IPS DF 6.9 (cell line): ENCODE measurements at regions not wholly inside any gene's neighbourhood (a gene's known extent, or its start where the extent isn't known, plus 50 kb on each side); places are given as distances from the start of the nearest gene placed in this dataset.

Experiments used
- DNase-seq: peaks from one replicate; pipeline ENCODE4 v3.0.0-alpha.2; 2013; ENCODE audit warnings: low read depth, low spot score
- H3K27ac ChIP-seq: one replicate; pipeline ENCODE4 v1.5.1; 2013; ENCODE audit warnings: low read length, control low read depth
- H3K27me3 ChIP-seq: 2 replicates; pipeline ENCODE4 v1.6.1; 2013; ENCODE audit warnings: mild to moderate bottlenecking, low read length; ENCODE audit not compliant: control insufficient read depth, insufficient read depth
- H3K36me3 ChIP-seq: 2 replicates; pipeline ENCODE4 v1.6.1; 2013; ENCODE audit warnings: low read length; ENCODE audit not compliant: control insufficient read depth, insufficient read depth
- H3K4me1 ChIP-seq: 2 replicates; pipeline ENCODE4 v1.6.1; 2013; ENCODE audit warnings: low read length; ENCODE audit not compliant: control insufficient read depth, insufficient read depth
- H3K4me3 ChIP-seq: 2 replicates; pipeline ENCODE4 v1.5.1; 2013; ENCODE audit warnings: mild to moderate bottlenecking, low read length
- H3K9me3 ChIP-seq: 2 replicates; pipeline ENCODE4 v1.6.1; 2013; ENCODE audit warnings: low read length, inconsistent platforms; ENCODE audit not compliant: control insufficient read depth, insufficient read depth
- WGBS: extraction: QIAGEN DNeasy Blood & Tissue Kit; methylation state at CpG from one replicate; pipeline ENCODE4 v1.1.7; 2013; ENCODE audit warnings: mixed read lengths, missing lambda C conversion rate; ENCODE audit not compliant: insufficient read length, insufficient coverage; 5-methylcytosine and 5-hydroxymethylcytosine counted together

GRCh38 chr4:127236889-127237288, 395.9 kb upstream of the INTU start:
- Histone ChIP-seq H3K4me3 (no peak overlapping the region), H3K27me3 (no peaks in the 10 kb centered on the region; the same call in 1 of the 2 replicates), H3K36me3 (no peaks in the 10 kb centered on the region), H3K4me1 (no peaks in the 10 kb centered on the region), H3K27ac (no peak overlapping the region), H3K9me3 (no peaks in the 10 kb centered on the region)
- no CpG with 5 or more reads among the region's 2 CpGs for WGBS
- DNase-seq, result no peak

- WGBS, result no CpG with 5 or more reads among the region's 1 CpG
- no peaks in the 10 kb centered on the region for H3K36me3 ChIP-seq
- no peaks in the 10 kb centered on the region for H3K9me3 ChIP-seq
- no peaks in the 10 kb centered on the region for H3K4me1 ChIP-seq
- H3K27me3 ChIP-seq, result no peaks in the 10 kb centered on the region; the same call in 1 of the 2 replicates
- no peak for DNase-seq
- no peak overlapping the region for H3K4me3 ChIP-seq
- H3K27ac ChIP-seq, result no peak overlapping the region
Observed at GRCh38 chr4:127237581-127237980, 395.2 kb upstream of the INTU start.

DNA sequence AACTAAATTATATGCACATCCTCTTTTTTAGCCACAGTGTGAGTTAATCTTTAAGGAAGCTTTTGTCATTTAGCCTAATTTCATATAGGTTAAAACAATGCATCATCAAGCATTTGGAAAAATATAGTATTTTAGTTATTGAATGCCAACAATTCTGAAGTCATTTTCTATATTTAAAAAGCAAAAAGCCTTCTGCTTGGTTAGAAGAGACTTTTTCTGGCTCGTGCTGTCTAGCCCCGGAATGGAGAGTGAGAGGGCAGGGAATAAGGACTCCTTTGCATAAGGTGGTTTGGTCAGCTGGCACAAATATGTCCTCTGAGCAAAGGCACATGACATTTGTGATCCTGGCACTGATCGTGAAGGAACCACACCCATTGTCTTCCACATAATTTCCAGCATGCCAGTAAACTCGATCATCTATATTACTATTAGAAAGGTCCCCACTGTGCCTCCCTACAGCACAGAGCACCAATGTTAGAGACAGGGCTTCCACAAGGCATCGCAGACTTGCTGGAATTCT, 393.7 kb upstream of the INTU start:
- Histone ChIP-seq H3K9me3 (no peaks in the 10 kb centered on the region), H3K4me3 (no peak overlapping the region), H3K4me1 (no peaks in the 10 kb centered on the region), H3K36me3 (no peaks in the 10 kb centered on the region), H3K27ac (no peak overlapping the region), H3K27me3 (no peaks in the 10 kb centered on the region; the same call in 1 of the 2 replicates)
- DNase-seq, result no peak
- WGBS, result no CpG with 5 or more reads among the region's 5 CpGs

DNA sequence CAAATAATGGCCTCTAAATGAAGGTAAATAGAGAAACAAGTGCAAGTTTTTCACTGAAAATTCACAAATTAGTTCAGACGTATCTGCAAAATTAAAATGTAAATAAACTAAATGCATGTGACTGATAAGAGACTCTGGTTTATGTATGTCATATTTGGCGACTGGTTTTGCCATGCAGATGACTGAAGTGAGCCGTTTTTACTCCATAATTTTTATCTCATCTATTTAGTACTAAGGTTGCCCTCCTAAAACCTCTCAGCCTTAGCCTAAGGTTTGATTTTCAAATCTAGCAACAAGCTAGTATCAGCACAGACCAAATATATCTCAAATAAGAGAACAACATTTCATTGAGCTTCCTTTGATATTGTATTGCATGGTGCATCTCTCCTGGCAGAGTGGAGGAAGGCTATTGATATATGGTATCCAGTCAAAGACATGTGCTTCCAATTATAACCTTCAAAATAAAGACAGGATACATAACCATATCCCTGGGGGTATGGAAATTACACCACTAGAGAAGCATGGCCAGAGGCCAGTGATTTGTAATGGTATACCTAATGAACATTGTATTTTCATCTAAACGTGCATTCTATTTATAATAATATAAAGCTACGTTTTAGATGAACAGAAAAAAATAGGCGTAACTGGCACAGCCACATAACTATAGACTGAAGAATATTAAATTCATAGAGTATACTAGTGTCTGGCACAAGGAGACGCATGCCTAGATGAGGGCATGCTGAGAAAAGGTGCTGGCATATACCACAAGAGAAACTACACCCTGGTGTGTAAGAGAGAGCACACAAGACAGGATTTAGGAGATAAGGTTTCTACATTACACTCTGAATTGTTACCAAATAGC, 392.6 kb upstream of the INTU start:
- Histone ChIP-seq H3K36me3 (no peaks in the 10 kb centered on the region), H3K27ac (no peak overlapping the region), H3K4me3 (no peak overlapping the region), H3K9me3 (no peaks in the 10 kb centered on the region), H3K27me3 (no peaks in the 10 kb centered on the region; the same call in 1 of the 2 replicates), H3K4me1 (no peaks in the 10 kb centered on the region)
- no peak for DNase-seq
- WGBS, result no CpG with 5 or more reads among the region's 7 CpGs

GRCh38 chr4:127240764-127241105, 392.0 kb upstream of the INTU start:
- no peak overlapping the region for H3K4me3 ChIP-seq
- no CpG with 5 or more reads among the region's 2 CpGs for WGBS

DNA sequence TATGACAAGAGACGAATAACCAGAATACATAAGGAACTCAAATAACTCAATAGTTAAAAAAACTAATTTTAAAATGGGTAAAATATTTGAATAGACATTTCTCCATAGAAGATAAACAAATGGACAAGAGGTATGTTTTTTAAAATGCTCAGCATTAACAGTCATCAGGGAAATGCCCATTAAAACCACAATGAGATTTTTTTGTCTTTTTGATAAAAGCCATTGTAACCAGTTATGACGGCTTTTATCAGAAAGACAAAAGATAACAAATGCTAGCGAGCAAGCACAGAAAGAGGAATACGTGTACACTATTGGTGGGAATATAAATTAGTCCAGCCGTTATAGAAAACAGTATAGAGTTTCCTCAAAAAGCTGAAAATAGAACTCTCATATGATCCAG, 388.2 kb upstream of the INTU start:
- no peaks in the 10 kb centered on the region for H3K36me3 ChIP-seq
- H3K27me3 ChIP-seq, result no peaks in the 10 kb centered on the region
- no peaks in the 10 kb centered on the region for H3K9me3 ChIP-seq
- no peak for DNase-seq
- H3K4me1 ChIP-seq, result no peaks in the 10 kb centered on the region
- H3K27ac ChIP-seq, result no peak overlapping the region
- WGBS, result no CpG with 5 or more reads among the region's 5 CpGs
- no peak overlapping the region for H3K4me3 ChIP-seq

More at GRCh38 chr4:127240764-127241105, 392.0 kb upstream of the INTU start:
- Histone ChIP-seq H3K27me3 (no peaks in the 10 kb centered on the region; the same call in 1 of the 2 replicates), H3K9me3 (no peaks in the 10 kb centered on the region), H3K36me3 (no peaks in the 10 kb centered on the region), H3K27ac (no peak overlapping the region), H3K4me1 (no peaks in the 10 kb centered on the region)
- no peak for DNase-seq

- Histone ChIP-seq H3K4me3 (no peak overlapping the region), H3K4me1 (no peaks in the 10 kb centered on the region), H3K27ac (no peak overlapping the region), H3K36me3 (no peaks in the 10 kb centered on the region), H3K27me3 (no peaks in the 10 kb centered on the region), H3K9me3 (no peaks in the 10 kb centered on the region)
- no CpG with 5 or more reads among the region's 6 CpGs for WGBS
- no peak for DNase-seq
Observed at GRCh38 chr4:127246963-127247952, 385.5 kb upstream of the INTU start.

DNA sequence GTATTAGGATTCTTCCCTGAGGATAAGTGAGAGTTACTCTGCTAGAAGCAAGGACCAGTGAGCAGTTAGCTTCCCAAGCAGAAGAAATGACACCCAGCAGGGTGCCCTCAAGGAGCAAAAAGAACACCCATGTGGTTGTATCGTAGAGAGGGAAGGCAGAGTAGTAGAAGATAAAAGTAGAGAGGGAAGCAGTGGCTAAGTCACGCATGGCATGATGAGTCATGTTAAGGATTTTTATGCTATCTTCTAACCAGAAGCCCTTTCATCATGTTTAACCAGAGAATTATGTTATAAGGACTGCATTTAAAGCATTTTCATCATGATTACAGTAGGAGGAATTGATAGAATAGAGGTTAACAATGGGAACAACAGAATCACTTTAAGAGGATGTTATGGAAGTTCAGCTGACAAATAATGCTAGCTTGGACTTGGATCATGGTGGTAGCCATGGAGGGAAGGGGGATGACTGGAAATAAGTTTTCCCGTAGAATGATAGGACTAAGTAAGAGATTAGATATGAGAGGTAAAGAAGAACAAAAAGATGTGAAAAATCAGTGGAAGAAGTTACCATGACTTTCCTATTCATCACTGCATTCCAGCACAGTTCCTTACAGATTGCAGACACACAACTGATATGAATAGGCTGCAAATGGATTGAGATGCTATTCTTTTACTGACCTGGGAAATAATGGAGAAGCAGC, 383.5 kb upstream of the INTU start:
- no CpG with 5 or more reads among the region's 3 CpGs for WGBS
- Histone ChIP-seq H3K4me3 (no peak overlapping the region), H3K4me1 (no peaks in the 10 kb centered on the region), H3K36me3 (no peaks in the 10 kb centered on the region), H3K9me3 (no peaks in the 10 kb centered on the region), H3K27ac (no peak overlapping the region), H3K27me3 (no peaks in the 10 kb centered on the region)
- DNase-seq, result no peak

GRCh38 chr4:127249767-127250108, 383.0 kb upstream of the INTU start:
- WGBS, result no CpG with 5 or more reads among the region's 3 CpGs
- no peak for DNase-seq
- H3K4me3 ChIP-seq, result no peak overlapping the region

GRCh38 chr4:127250577-127250976, 382.2 kb upstream of the INTU start:
- Histone ChIP-seq H3K4me1 (no peaks in the 10 kb centered on the region), H3K27ac (no peak overlapping the region), H3K27me3 (no peaks in the 10 kb centered on the region), H3K36me3 (no peaks in the 10 kb centered on the region), H3K9me3 (no peaks in the 10 kb centered on the region), H3K4me3 (no peak overlapping the region)
- WGBS, result no CpG with 5 or more reads among the region's 5 CpGs
- no peak for DNase-seq

More at GRCh38 chr4:127249767-127250108, 383.0 kb upstream of the INTU start:
- H3K4me1 ChIP-seq, result no peaks in the 10 kb centered on the region
- no peaks in the 10 kb centered on the region for H3K27me3 ChIP-seq
- H3K9me3 ChIP-seq, result no peaks in the 10 kb centered on the region
- no peak overlapping the region for H3K27ac ChIP-seq
- no peaks in the 10 kb centered on the region for H3K36me3 ChIP-seq
